ENCODE measurements at regions not wholly inside any gene's neighbourhood (a gene's known extent, or its start where the extent isn't known, plus 50 kb on each side); places are given as distances from the start of the nearest gene placed in this dataset.

DNA sequence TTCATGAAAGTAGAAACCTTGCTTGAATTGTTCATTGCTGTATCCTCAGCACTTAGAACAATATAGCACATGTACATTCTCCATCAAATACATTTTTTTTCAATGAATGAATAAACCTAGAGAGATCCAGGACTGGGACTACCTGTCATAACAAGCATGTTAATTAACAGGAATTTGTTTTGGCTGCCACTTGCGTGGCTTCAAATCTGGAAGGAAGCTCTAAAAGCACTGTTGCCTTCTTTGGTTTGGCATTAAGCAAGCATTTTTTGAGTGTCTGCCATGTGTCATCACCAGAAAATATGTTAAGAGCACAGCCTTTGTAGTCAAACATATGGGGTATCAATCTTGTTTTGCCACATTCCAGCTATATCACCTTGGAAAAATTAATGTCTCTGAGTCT lies 131.9 kb upstream of the BACH2 start:
- Histone ChIP-seq H3K27ac (ENCODE audit: insufficient read depth, low read depth, low read length) (no peak overlapping the region), H4K20me1 (replicated peaks; ENCODE audit: control insufficient read depth, extremely low read depth, insufficient read depth, low read length) (no peaks in the 10 kb centered on the region), H3K4me1 (ENCODE audit: control insufficient read depth, extremely low read depth, insufficient read depth, low read length) (no peaks in the 10 kb centered on the region), H3K4me3 (replicated peaks in 1 of 3; ENCODE audit: insufficient read depth in 1 of 3, low read depth in 1 of 3, low read length in 3 of 3) (no peak overlapping the region), H3K79me2 (ENCODE audit: control insufficient read depth, insufficient read depth, low read length) (no peaks in the 10 kb centered on the region), H3K4me2 (ENCODE audit: insufficient read depth, low read length) (no peak overlapping the region), H3K36me3 (ENCODE audit: control insufficient read depth in 2 of 2, extremely low read depth in 1 of 2, insufficient read depth in 2 of 2, low read length in 2 of 2) (no peaks in the 10 kb centered on the region), H3K9me1 (replicated peaks; ENCODE audit: control insufficient read depth, extremely low read depth, insufficient read depth, low read length) (no peaks in the 10 kb centered on the region), H3K27me3 (ENCODE audit: control insufficient read depth in 2 of 2, insufficient read depth in 2 of 2, low read length in 2 of 2) (peaks cover 2% of the 10 kb centered on the region in 2 experiments), H2AFZ (ENCODE audit: low read depth, low read length) (no peak overlapping the region), H3K9me3 (replicated peaks; ENCODE audit: control insufficient read depth, insufficient read depth, low read length) (no peaks in the 10 kb centered on the region), H3K9ac (replicated peaks; ENCODE audit: extremely low read depth, insufficient read depth, low read length) (no peak overlapping the region)
- no TSS peak for BruUV-seq (replicated peaks)
- dilution Hi-C loops (cut with MboI; ENCODE audit: extremely low pct_ligation_motif_present, low sequenced_read_pairs) (no loop called here), intact Hi-C loops (cut with micrococcal nuclease) (no loop called here)
- FAIRE-seq (no peak), DNase-seq (ENCODE audit: low read depth, low spot score) (no peak)
- ChIA-PET POLR2A (no interaction called here), CTCF (no interaction called here)
- TF ChIP-seq FOS (IDR thresholded peaks at IDR 0.05; ENCODE audit: borderline replicate concordance, insufficient read depth, low read length) (no peak), EZH2 (IDR thresholded peaks at IDR 0.05; ENCODE audit: borderline replicate concordance, low read depth, low read length, severe bottlenecking) (no peak), POLR2AphosphoS5 (IDR thresholded peaks at IDR 0.05; ENCODE audit: insufficient read depth, low read depth, low read length) (no peak), JUN (IDR thresholded peaks at IDR 0.05; ENCODE audit: borderline replicate concordance, insufficient read depth, insufficient read length, low read depth) (no peak), POLR2A (IDR thresholded peaks at IDR 0.05; ENCODE audit: low read depth, low read length) (no peak), GATA2 (IDR thresholded peaks at IDR 0.05; ENCODE audit: insufficient read depth, insufficient read length, low read depth, low read length) (no peak), MYC (IDR thresholded peaks at IDR 0.05; ENCODE audit: low read depth, low read length) (no peak)
- TF ChIP-seq, protein P1, sequence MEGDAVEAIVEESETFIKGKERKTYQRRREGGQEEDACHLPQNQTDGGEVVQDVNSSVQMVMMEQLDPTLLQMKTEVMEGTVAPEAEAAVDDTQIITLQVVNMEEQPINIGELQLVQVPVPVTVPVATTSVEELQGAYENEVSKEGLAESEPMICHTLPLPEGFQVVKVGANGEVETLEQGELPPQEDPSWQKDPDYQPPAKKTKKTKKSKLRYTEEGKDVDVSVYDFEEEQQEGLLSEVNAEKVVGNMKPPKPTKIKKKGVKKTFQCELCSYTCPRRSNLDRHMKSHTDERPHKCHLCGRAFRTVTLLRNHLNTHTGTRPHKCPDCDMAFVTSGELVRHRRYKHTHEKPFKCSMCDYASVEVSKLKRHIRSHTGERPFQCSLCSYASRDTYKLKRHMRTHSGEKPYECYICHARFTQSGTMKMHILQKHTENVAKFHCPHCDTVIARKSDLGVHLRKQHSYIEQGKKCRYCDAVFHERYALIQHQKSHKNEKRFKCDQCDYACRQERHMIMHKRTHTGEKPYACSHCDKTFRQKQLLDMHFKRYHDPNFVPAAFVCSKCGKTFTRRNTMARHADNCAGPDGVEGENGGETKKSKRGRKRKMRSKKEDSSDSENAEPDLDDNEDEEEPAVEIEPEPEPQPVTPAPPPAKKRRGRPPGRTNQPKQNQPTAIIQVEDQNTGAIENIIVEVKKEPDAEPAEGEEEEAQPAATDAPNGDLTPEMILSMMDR (IDR thresholded peaks at IDR 0.05; ENCODE audit: extremely low read depth in 1 of 2, insufficient read depth in 1 of 2, low read depth in 1 of 2, low read length in 2 of 2) = no peak
- TF ChIP-seq, protein P2, sequence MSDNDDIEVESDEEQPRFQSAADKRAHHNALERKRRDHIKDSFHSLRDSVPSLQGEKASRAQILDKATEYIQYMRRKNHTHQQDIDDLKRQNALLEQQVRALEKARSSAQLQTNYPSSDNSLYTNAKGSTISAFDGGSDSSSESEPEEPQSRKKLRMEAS (IDR thresholded peaks at IDR 0.05; ENCODE audit: insufficient read depth, insufficient read length) = no peak

Data from endothelial cell of umbilical vein (primary cell).